Gastrocnemius medialis (tissue), 4 donors: ENCODE measurements at regions not wholly inside any gene's neighbourhood (a gene's known extent, or its start where the extent isn't known, plus 50 kb on each side); places are given as distances from the start of the nearest gene placed in this dataset.

Source experiments
- ATAC-seq, 2 donors: fragments of 150-250 bp; one replicate each; pipeline ENCODE4 v1.9.1; 2016
- DNase-seq, 2 donors: peaks; one replicate each; pipeline ENCODE4 v3.0.0-alpha.2; 2019
- H3K27ac ChIP-seq, 4 donors: fragments of 200-600 bp; sonication (generic); 1 replicate in 1 of 4; 2 replicates in 3 of 4; pipeline ENCODE4 v1.5.1; 2016 to 2018; ENCODE audit warnings: mild to moderate bottlenecking in 2 of 4, moderate library complexity in 1 of 4
- H3K27me3 ChIP-seq, 3 donors: fragments of 200-600 bp; sonication (generic) in 2 of 3; 1 replicate in 1 of 3; 2 replicates in 2 of 3; pipeline versions ENCODE4 v1.5.1 to v1.6.0; 2016 to 2019; ENCODE audit warnings: mild to moderate bottlenecking in 1 of 3, moderate library complexity in 1 of 3
- H3K36me3 ChIP-seq, 2 donors: fragments of 200-600 bp; sonication (generic) in 1 of 2; one replicate each; pipeline ENCODE4 v1.5.1; 2017 to 2018
- H3K4me1 ChIP-seq, 2 donors: fragments of 200-600 bp; sonication (generic) in 1 of 2; one replicate each; pipeline ENCODE4 v1.5.1; 2016 to 2017; ENCODE audit warnings: mild to moderate bottlenecking in 2 of 2
- H3K4me3 ChIP-seq, 4 donors: fragments of 200-600 bp; sonication (generic) in 3 of 4; 1 replicate in 1 of 4; 2 replicates in 3 of 4; pipeline ENCODE4 v1.5.1; 2016 to 2019; ENCODE audit warnings: mild to moderate bottlenecking in 2 of 4
- H3K9me3 ChIP-seq, 3 donors: fragments of 200-600 bp; sonication (generic) in 2 of 3; 1 replicate in 1 of 3; 2 replicates in 2 of 3; pipeline ENCODE4 v1.5.1; 2016 to 2019
- CTCF ChIP-seq, 5 experiments: fragments of 450-650 bp in 3 of 5; fragments of 200-600 bp in 2 of 5; sonication (generic) in 2 of 5; IDR thresholded peaks in 4 of 5; conservative IDR thresholded peaks in 1 of 5; 1 replicate in 4 of 5; 2 replicates in 1 of 5; pipeline ENCODE4 v1.5.1; 2016 to 2019; ENCODE audit warnings: antibody characterized with exemption in 5 of 5, mild to moderate bottlenecking in 3 of 5, moderate library complexity in 3 of 5
- POLR2A ChIP-seq, 2 donors: fragments of 450-650 bp; IDR thresholded peaks; one replicate each; pipeline ENCODE4 v1.6.1; 2017; ENCODE audit warnings: antibody characterized with exemption in 2 of 2, mild to moderate bottlenecking in 2 of 2, moderate library complexity in 2 of 2
- in situ Hi-C, 4 donors: fragments of 200-750 bp; cut with MboI; loops; one replicate each; pipeline versions ENCODE4 v1.15.0 to v1.8.0; 2017; ENCODE audit warnings: low sequenced_read_pairs in 4 of 4
- intact Hi-C: fragments of 100-400 bp; cut with DNase I; formaldehyde crosslinking; loops from one replicate; pipeline ENCODE4 v1.15.1; 2023; ENCODE audit warnings: low total_unique reads

- ATAC-seq (no peak), DNase-seq (no peak)
- Histone ChIP-seq H3K27me3 (no peaks in the 10 kb centered on the region), H3K27ac (no peak overlapping the region), H3K9me3 (no peaks in the 10 kb centered on the region), H3K36me3 (no peaks in the 10 kb centered on the region), H3K4me3 (no peak overlapping the region), H3K4me1 (no peaks in the 10 kb centered on the region)
- TF ChIP-seq CTCF (IDR thresholded peaks at IDR 0.05 in 4 of 5, conservative IDR thresholded peaks at IDR 0.05 in 1 of 5), result no peak
- no peak for TF ChIP-seq POLR2A (IDR thresholded peaks at IDR 0.05)
- intact Hi-C loops (no loop called here), in situ Hi-C loops (no loop called here)
Measured at GRCh38 chr6:142602972-142603371, 301.2 kb downstream of the ADGRG6 start.

- no peaks in the 10 kb centered on the region for H3K4me1 ChIP-seq
- no peak for TF ChIP-seq POLR2A (IDR thresholded peaks at IDR 0.05)
- no peaks in the 10 kb centered on the region for H3K36me3 ChIP-seq
- intact Hi-C loops, result no loop called here
- in situ Hi-C loops, result no loop called here
- DNase-seq (no peak), ATAC-seq (no peak)
- no peaks in the 10 kb centered on the region for H3K27me3 ChIP-seq
- H3K4me3 ChIP-seq, result no peak overlapping the region
- H3K9me3 ChIP-seq, result no peaks in the 10 kb centered on the region
- no peak overlapping the region for H3K27ac ChIP-seq
Measured at GRCh38 chr6:142605922-142606485, 304.2 kb downstream of the ADGRG6 start.

- Histone ChIP-seq H3K4me3 (no peak overlapping the region), H3K27ac (no peak overlapping the region), H3K4me1 (no peaks in the 10 kb centered on the region), H3K9me3 (no peaks in the 10 kb centered on the region), H3K27me3 (no peaks in the 10 kb centered on the region), H3K36me3 (no peaks in the 10 kb centered on the region)
- intact Hi-C loops, result no loop called here
- DNase-seq (no peak), ATAC-seq (no peak)
- in situ Hi-C loops, result no loop called here
- no peak for TF ChIP-seq POLR2A (IDR thresholded peaks at IDR 0.05)
- no peak for TF ChIP-seq CTCF (IDR thresholded peaks at IDR 0.05 in 4 of 5, conservative IDR thresholded peaks at IDR 0.05 in 1 of 5)
Measured at GRCh38 chr6:142612956-142613355, 311.1 kb downstream of the ADGRG6 start.

GRCh38 chr6:142613981-142614380, 312.2 kb downstream of the ADGRG6 start:
- no peaks in the 10 kb centered on the region for H3K36me3 ChIP-seq
- no peaks in the 10 kb centered on the region for H3K4me1 ChIP-seq
- ATAC-seq (no peak), DNase-seq (no peak)
- no peak overlapping the region for H3K27ac ChIP-seq
- intact Hi-C loops (no loop called here), in situ Hi-C loops (no loop called here)
- TF ChIP-seq CTCF (IDR thresholded peaks at IDR 0.05 in 4 of 5, conservative IDR thresholded peaks at IDR 0.05 in 1 of 5) (no peak), POLR2A (IDR thresholded peaks at IDR 0.05) (no peak)
- H3K27me3 ChIP-seq, result no peaks in the 10 kb centered on the region
- no peaks in the 10 kb centered on the region for H3K9me3 ChIP-seq
- H3K4me3 ChIP-seq, result no peak overlapping the region

- intact Hi-C loops (no loop called here), in situ Hi-C loops (no loop called here)
- Histone ChIP-seq H3K9me3 (no peaks in the 10 kb centered on the region), H3K4me1 (no peaks in the 10 kb centered on the region), H3K27ac (no peak overlapping the region), H3K4me3 (no peak overlapping the region), H3K36me3 (no peaks in the 10 kb centered on the region), H3K27me3 (no peaks in the 10 kb centered on the region)
- ATAC-seq, result no peak
- no peak for TF ChIP-seq CTCF (IDR thresholded peaks at IDR 0.05 in 4 of 5, conservative IDR thresholded peaks at IDR 0.05 in 1 of 5)
- TF ChIP-seq POLR2A (IDR thresholded peaks at IDR 0.05), result no peak
- no peak for DNase-seq
Measured at GRCh38 chr6:142617158-142617557, 315.4 kb downstream of the ADGRG6 start.
